Fibroblast of lung (primary cell): ENCODE measurements at regions not wholly inside any gene's neighbourhood (a gene's known extent, or its start where the extent isn't known, plus 50 kb on each side); places are given as distances from the start of the nearest gene placed in this dataset.

Experiments
- DNase-seq, 2 donors: peaks; one replicate each; pipeline versions ENCODE4 v3.0.0 to v3.0.0-alpha.2; 2010; ENCODE audit warnings: low read depth in 2 of 2
- H2AFZ ChIP-seq: 2 replicates; pipeline ENCODE4 v1.5.1; 2012; ENCODE audit warnings: low read length, control low read depth, inconsistent platforms
- H3K27ac ChIP-seq: 2 replicates; pipeline ENCODE4 v1.5.1; 2011; ENCODE audit warnings: low read length, control low read depth; ENCODE audit not compliant: insufficient read depth
- H3K27me3 ChIP-seq: 2 replicates; pipeline ENCODE4 v1.5.1; 2011; ENCODE audit warnings: mild to moderate bottlenecking, low read length; ENCODE audit not compliant: control insufficient read depth, insufficient read depth
- H3K36me3 ChIP-seq: 2 replicates; pipeline ENCODE4 v1.5.1; 2011; ENCODE audit warnings: low read length; ENCODE audit not compliant: control insufficient read depth, insufficient read depth
- H3K4me1 ChIP-seq: 2 replicates; pipeline ENCODE4 v1.5.1; 2011; ENCODE audit warnings: low read length; ENCODE audit not compliant: control insufficient read depth, insufficient read depth; ENCODE audit errors: extremely low read depth
- H3K4me2 ChIP-seq: 2 replicates; pipeline ENCODE4 v1.5.1; 2011; ENCODE audit warnings: low read length, control low read depth; ENCODE audit not compliant: insufficient read depth; ENCODE audit errors: extremely low read depth
- H3K4me3 ChIP-seq, 4 experiments: fragments of 200-600 bp in 1 of 4; sonication (generic) in 1 of 4; replicated peaks in 1 of 4; 2 replicates each; pipeline ENCODE4 v1.5.1; 2011 to 2016; ENCODE audit warnings: low read length in 4 of 4, low read depth in 3 of 4, mild to moderate bottlenecking in 3 of 4, control low read depth in 2 of 4, inconsistent platforms in 1 of 4, mixed read lengths in 1 of 4; ENCODE audit not compliant: insufficient read depth in 1 of 4; ENCODE audit errors: control extremely low read depth in 1 of 4
- H3K79me2 ChIP-seq: 2 replicates; pipeline ENCODE4 v1.5.1; 2012; ENCODE audit warnings: mild to moderate bottlenecking, low read length, inconsistent platforms; ENCODE audit not compliant: control insufficient read depth, insufficient read depth
- H3K9ac ChIP-seq: 2 replicates; pipeline ENCODE4 v1.5.1; 2011; ENCODE audit warnings: mild to moderate bottlenecking, low read length, control low read depth; ENCODE audit not compliant: insufficient read depth
- H3K9me3 ChIP-seq: 2 replicates; pipeline ENCODE4 v1.5.1; 2012; ENCODE audit warnings: low read depth, low read length; ENCODE audit not compliant: control insufficient read depth, insufficient read depth
- H4K20me1 ChIP-seq: 2 replicates; pipeline ENCODE4 v1.5.1; 2011; ENCODE audit warnings: low read length; ENCODE audit not compliant: control insufficient read depth, insufficient read depth; ENCODE audit errors: extremely low read depth
- EZH2 ChIP-seq: IDR thresholded peaks from 2 replicates; pipeline ENCODE4 v1.5.1; 2012; ENCODE audit warnings: low read length, control low read depth, mild to moderate bottlenecking; ENCODE audit errors: missing control alignments
- TF ChIP-seq, protein P1 (sequence below), 2 donors: IDR thresholded peaks in 1 of 2; conservative IDR thresholded peaks in 1 of 2; 1 replicate in 1 of 2; 2 replicates in 1 of 2; pipeline ENCODE4 v1.5.1; 2011 to 2012; ENCODE audit warnings: low read length in 2 of 2, control low read depth in 1 of 2, inconsistent platforms in 1 of 2, low read depth in 1 of 2, mild to moderate bottlenecking in 1 of 2

DNA sequence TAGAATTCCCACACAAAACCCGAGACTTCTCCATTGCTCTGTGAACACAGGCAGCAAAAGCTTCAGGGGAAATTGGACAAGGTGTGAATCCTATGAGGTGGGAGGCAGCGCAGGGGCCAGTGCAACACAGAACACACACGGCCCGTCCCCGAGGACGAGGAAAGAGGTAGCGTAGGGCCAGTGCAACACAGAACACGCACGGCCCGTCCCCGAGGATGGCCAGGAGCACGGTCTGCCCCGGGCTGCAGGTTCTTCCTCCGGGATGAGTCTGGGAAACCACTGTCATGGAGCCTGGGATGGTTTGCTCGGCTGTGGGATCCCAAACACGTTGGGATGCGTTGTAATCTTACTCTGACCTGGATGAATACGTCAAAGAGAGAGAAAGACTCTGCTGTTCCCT is 432.1 kb downstream of the GLRX3 start:
- H2AFZ ChIP-seq: no peak overlapping the region
- no peak for DNase-seq

DNA sequence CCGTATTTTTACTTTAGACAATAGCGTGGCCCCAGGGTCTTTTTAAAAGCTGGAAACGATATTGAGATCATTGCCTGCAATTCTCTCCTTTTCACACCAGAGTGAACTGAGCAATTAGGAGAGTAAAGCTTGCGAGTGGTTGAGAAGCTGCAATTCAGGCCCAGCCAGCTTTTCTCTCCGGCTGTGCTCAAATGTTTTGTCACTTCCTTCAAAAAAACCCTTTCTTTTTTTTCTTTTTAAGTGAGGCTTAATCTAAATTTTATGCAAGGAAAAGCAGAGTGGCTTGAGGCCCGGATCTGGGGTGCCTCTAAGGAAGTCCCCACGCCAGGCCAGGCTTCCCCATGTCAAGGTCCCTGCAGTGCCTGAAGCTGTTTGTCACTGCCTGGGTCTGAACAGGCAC is 433.9 kb downstream of the GLRX3 start:
- Histone ChIP-seq H3K9me3 (no peaks in the 10 kb centered on the region), H2AFZ (no peak overlapping the region), H3K4me1 (no peaks in the 10 kb centered on the region), H3K4me3 (no peak overlapping the region), H3K27me3 (no peaks in the 10 kb centered on the region), H3K4me2 (no peak overlapping the region), H3K9ac (no peak overlapping the region), H3K79me2 (no peaks in the 10 kb centered on the region), H4K20me1 (no peaks in the 10 kb centered on the region), H3K27ac (no peak overlapping the region), H3K36me3 (no peaks in the 10 kb centered on the region)
- TF ChIP-seq EZH2: no peak
- TF ChIP-seq, protein P1, sequence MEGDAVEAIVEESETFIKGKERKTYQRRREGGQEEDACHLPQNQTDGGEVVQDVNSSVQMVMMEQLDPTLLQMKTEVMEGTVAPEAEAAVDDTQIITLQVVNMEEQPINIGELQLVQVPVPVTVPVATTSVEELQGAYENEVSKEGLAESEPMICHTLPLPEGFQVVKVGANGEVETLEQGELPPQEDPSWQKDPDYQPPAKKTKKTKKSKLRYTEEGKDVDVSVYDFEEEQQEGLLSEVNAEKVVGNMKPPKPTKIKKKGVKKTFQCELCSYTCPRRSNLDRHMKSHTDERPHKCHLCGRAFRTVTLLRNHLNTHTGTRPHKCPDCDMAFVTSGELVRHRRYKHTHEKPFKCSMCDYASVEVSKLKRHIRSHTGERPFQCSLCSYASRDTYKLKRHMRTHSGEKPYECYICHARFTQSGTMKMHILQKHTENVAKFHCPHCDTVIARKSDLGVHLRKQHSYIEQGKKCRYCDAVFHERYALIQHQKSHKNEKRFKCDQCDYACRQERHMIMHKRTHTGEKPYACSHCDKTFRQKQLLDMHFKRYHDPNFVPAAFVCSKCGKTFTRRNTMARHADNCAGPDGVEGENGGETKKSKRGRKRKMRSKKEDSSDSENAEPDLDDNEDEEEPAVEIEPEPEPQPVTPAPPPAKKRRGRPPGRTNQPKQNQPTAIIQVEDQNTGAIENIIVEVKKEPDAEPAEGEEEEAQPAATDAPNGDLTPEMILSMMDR (conservative IDR thresholded peaks at IDR 0.05 in 1 of 2, IDR thresholded peaks at IDR 0.05 in 1 of 2; ENCODE audit: low read depth in 1 of 2, low read length in 2 of 2): no peak
- DNase-seq: no peak

More for the DNA sequence above, 432.1 kb downstream of the GLRX3 start:
- Histone ChIP-seq H3K36me3 (no peaks in the 10 kb centered on the region), H3K4me3 (no peak overlapping the region), H3K27me3 (no peaks in the 10 kb centered on the region), H3K79me2 (no peaks in the 10 kb centered on the region), H3K4me2 (no peak overlapping the region), H4K20me1 (no peaks in the 10 kb centered on the region), H3K9me3 (no peaks in the 10 kb centered on the region), H3K4me1 (no peaks in the 10 kb centered on the region), H3K9ac (no peak overlapping the region), H3K27ac (no peak overlapping the region)
- no peak for TF ChIP-seq EZH2
- TF ChIP-seq, protein P1 (conservative IDR thresholded peaks at IDR 0.05 in 1 of 2, IDR thresholded peaks at IDR 0.05 in 1 of 2; ENCODE audit: low read depth in 1 of 2, low read length in 2 of 2): no peak

DNA sequence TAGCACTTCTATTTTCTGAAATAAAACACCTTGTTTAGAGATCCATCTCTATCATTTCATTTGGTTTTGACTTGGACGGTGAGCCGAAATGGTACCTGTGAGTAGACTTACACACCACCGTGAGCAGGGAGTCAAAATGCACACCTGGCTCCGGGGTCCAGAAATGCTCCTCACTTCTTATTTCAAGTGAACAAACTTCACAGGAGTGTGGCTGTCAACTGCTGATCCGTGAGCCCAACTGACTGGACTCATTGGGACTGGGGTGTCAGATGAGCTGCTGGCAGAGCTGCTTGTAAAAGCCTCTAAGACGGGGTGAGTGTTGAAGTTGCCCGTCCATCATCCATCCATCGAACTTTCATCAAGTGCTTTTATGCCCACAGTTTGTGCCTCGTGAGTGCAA is 435.5 kb downstream of the GLRX3 start:
- Histone ChIP-seq H3K9ac (no peak overlapping the region), H3K27me3 (no peaks in the 10 kb centered on the region), H3K27ac (no peak overlapping the region), H3K4me1 (no peaks in the 10 kb centered on the region), H3K4me3 (no peak overlapping the region), H3K36me3 (no peaks in the 10 kb centered on the region), H3K4me2 (no peak overlapping the region), H4K20me1 (no peaks in the 10 kb centered on the region), H2AFZ (no peak overlapping the region), H3K9me3 (no peaks in the 10 kb centered on the region), H3K79me2 (no peaks in the 10 kb centered on the region)
- no peak for DNase-seq
- TF ChIP-seq EZH2: no peak
- TF ChIP-seq, protein P1 (conservative IDR thresholded peaks at IDR 0.05 in 1 of 2, IDR thresholded peaks at IDR 0.05 in 1 of 2; ENCODE audit: low read depth in 1 of 2, low read length in 2 of 2): no peak
